Gastrocnemius medialis (tissue), 4 donors: ENCODE measurements at regions not wholly inside any gene's neighbourhood (a gene's known extent, or its start where the extent isn't known, plus 50 kb on each side); places are given as distances from the start of the nearest gene placed in this dataset.

ENCODE experiments used
- ATAC-seq, 2 donors: fragments of 150-250 bp; one replicate each; pipeline ENCODE4 v1.9.1; 2016
- DNase-seq, 2 donors: peaks; one replicate each; pipeline ENCODE4 v3.0.0-alpha.2; 2019
- H3K27ac ChIP-seq, 4 donors: fragments of 200-600 bp; sonication (generic); 1 replicate in 1 of 4; 2 replicates in 3 of 4; pipeline ENCODE4 v1.5.1; 2016 to 2018; ENCODE audit warnings: mild to moderate bottlenecking in 2 of 4, moderate library complexity in 1 of 4
- H3K27me3 ChIP-seq, 3 donors: fragments of 200-600 bp; sonication (generic) in 2 of 3; 1 replicate in 1 of 3; 2 replicates in 2 of 3; pipeline versions ENCODE4 v1.5.1 to v1.6.0; 2016 to 2019; ENCODE audit warnings: mild to moderate bottlenecking in 1 of 3, moderate library complexity in 1 of 3
- H3K36me3 ChIP-seq, 2 donors: fragments of 200-600 bp; sonication (generic) in 1 of 2; one replicate each; pipeline ENCODE4 v1.5.1; 2017 to 2018
- H3K4me1 ChIP-seq, 2 donors: fragments of 200-600 bp; sonication (generic) in 1 of 2; one replicate each; pipeline ENCODE4 v1.5.1; 2016 to 2017; ENCODE audit warnings: mild to moderate bottlenecking in 2 of 2
- H3K4me3 ChIP-seq, 4 donors: fragments of 200-600 bp; sonication (generic) in 3 of 4; 1 replicate in 1 of 4; 2 replicates in 3 of 4; pipeline ENCODE4 v1.5.1; 2016 to 2019; ENCODE audit warnings: mild to moderate bottlenecking in 2 of 4
- H3K9me3 ChIP-seq, 3 donors: fragments of 200-600 bp; sonication (generic) in 2 of 3; 1 replicate in 1 of 3; 2 replicates in 2 of 3; pipeline ENCODE4 v1.5.1; 2016 to 2019
- CTCF ChIP-seq, 5 experiments: fragments of 450-650 bp in 3 of 5; fragments of 200-600 bp in 2 of 5; sonication (generic) in 2 of 5; IDR thresholded peaks in 4 of 5; conservative IDR thresholded peaks in 1 of 5; 1 replicate in 4 of 5; 2 replicates in 1 of 5; pipeline ENCODE4 v1.5.1; 2016 to 2019; ENCODE audit warnings: antibody characterized with exemption in 5 of 5, mild to moderate bottlenecking in 3 of 5, moderate library complexity in 3 of 5
- POLR2A ChIP-seq, 2 donors: fragments of 450-650 bp; IDR thresholded peaks; one replicate each; pipeline ENCODE4 v1.6.1; 2017; ENCODE audit warnings: antibody characterized with exemption in 2 of 2, mild to moderate bottlenecking in 2 of 2, moderate library complexity in 2 of 2
- in situ Hi-C, 4 donors: fragments of 200-750 bp; cut with MboI; loops; one replicate each; pipeline versions ENCODE4 v1.15.0 to v1.8.0; 2017; ENCODE audit warnings: low sequenced_read_pairs in 4 of 4
- intact Hi-C: fragments of 100-400 bp; cut with DNase I; formaldehyde crosslinking; loops from one replicate; pipeline ENCODE4 v1.15.1; 2023; ENCODE audit warnings: low total_unique reads

GRCh38 chr5:61229416-61229815 is 67.1 kb upstream of the SMIM15 start:
- no peak overlapping the region for H3K27ac ChIP-seq
- H3K36me3 ChIP-seq, result no peaks in the 10 kb centered on the region
- ATAC-seq (no peak), DNase-seq (no peak)
- no peaks in the 10 kb centered on the region for H3K27me3 ChIP-seq
- H3K4me1 ChIP-seq, result no peaks in the 10 kb centered on the region
- in situ Hi-C loops (no loop called here), intact Hi-C loops (no loop called here)
- H3K4me3 ChIP-seq, result no peak overlapping the region
- H3K9me3 ChIP-seq, result no peaks in the 10 kb centered on the region
- TF ChIP-seq CTCF (IDR thresholded peaks at IDR 0.05 in 4 of 5, conservative IDR thresholded peaks at IDR 0.05 in 1 of 5) (no peak), POLR2A (IDR thresholded peaks at IDR 0.05) (no peak)

DNA sequence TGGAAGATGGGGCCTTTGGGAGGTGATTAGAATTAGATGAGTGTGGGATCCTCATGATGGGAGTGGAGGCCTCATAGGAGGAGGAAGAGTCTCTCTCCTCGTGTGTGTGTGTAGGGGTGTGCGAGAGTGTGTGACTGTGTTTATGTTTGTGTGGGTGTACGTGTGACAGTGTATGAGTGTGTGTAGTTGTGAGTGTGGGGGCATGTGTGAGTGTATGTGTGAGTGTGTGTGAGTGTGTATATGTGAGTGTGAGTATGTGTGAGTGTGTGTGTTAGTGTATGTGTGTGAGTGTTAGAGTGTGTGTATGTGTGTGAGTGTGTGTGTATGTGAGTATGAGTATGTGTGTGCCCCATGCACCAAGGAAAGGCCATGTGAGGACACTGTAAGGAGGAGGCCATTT is 68.2 kb upstream of the SMIM15 start:
- H3K27ac ChIP-seq, result no peak overlapping the region
- DNase-seq (no peak), ATAC-seq (no peak)
- intact Hi-C loops, result no loop called here
- H3K4me3 ChIP-seq, result no peak overlapping the region
- TF ChIP-seq POLR2A (IDR thresholded peaks at IDR 0.05) (no peak), CTCF (IDR thresholded peaks at IDR 0.05 in 4 of 5, conservative IDR thresholded peaks at IDR 0.05 in 1 of 5) (no peak)
- in situ Hi-C loops, result no loop called here
- H3K4me1 ChIP-seq, result no peaks in the 10 kb centered on the region
- no peaks in the 10 kb centered on the region for H3K9me3 ChIP-seq
- H3K27me3 ChIP-seq, result no peaks in the 10 kb centered on the region
- no peaks in the 10 kb centered on the region for H3K36me3 ChIP-seq

GRCh38 chr5:61231813-61232212 is 69.5 kb upstream of the SMIM15 start:
- H3K27me3 ChIP-seq, result no peaks in the 10 kb centered on the region
- TF ChIP-seq CTCF (IDR thresholded peaks at IDR 0.05 in 4 of 5, conservative IDR thresholded peaks at IDR 0.05 in 1 of 5) (no peak), POLR2A (IDR thresholded peaks at IDR 0.05) (no peak)
- H3K9me3 ChIP-seq, result no peaks in the 10 kb centered on the region
- intact Hi-C loops (no loop called here), in situ Hi-C loops (no loop called here)
- no peak overlapping the region for H3K4me3 ChIP-seq
- H3K27ac ChIP-seq, result no peak overlapping the region
- DNase-seq, result no peak
- H3K36me3 ChIP-seq, result no peaks in the 10 kb centered on the region
- H3K4me1 ChIP-seq, result no peaks in the 10 kb centered on the region
- ATAC-seq, result no peak

DNA sequence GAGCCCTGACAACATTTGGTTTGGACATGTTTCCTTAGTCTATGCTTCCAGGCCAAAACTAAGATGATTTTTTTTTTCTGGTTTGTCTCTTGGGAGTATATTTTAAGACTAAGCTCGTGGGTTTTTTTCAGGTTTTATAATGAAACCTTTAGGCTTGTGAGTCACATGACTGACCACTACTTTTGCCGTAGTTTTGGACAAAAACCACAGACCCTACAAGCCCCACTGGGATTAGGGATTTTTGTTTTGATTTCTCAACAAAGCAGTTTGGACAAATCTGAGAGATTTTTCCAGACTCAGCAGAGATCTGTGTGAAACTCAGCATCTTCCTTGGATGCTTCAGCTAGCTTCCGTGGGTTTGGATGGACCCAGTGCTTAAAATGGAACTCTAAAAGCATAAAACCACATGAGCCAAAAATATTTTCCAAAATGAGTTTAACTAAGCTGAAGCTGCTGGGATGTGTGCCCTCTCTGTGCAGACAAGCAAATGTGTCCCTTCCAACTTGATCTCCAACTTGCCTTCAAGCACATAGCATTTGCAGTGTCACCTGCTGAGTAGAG is 70.3 kb upstream of the SMIM15 start:
- H3K27ac ChIP-seq, result no peak overlapping the region
- ATAC-seq, result no peak

More for the DNA sequence above, 70.3 kb upstream of the SMIM15 start:
- Histone ChIP-seq H3K9me3 (no peaks in the 10 kb centered on the region), H3K27me3 (no peaks in the 10 kb centered on the region), H3K4me1 (no peaks in the 10 kb centered on the region), H3K4me3 (no peak overlapping the region), H3K36me3 (no peaks in the 10 kb centered on the region)
- DNase-seq, result no peak
- TF ChIP-seq CTCF (IDR thresholded peaks at IDR 0.05 in 4 of 5, conservative IDR thresholded peaks at IDR 0.05 in 1 of 5) (no peak), POLR2A (IDR thresholded peaks at IDR 0.05) (no peak)
- in situ Hi-C loops (no loop called here), intact Hi-C loops (no loop called here)
